Ureter (tissue), 1 donor: ENCODE measurements at regions not wholly inside any gene's neighbourhood (a gene's known extent, or its start where the extent isn't known, plus 50 kb on each side); places are given as distances from the start of the nearest gene placed in this dataset.
"Not testable (repeated sequence)": the region's sequence is repeated elsewhere in the genome, so short reads cannot be mapped to it uniquely, and the experiment has no call there.

ENCODE experiments used
- DNase-seq: peaks from one replicate; pipeline ENCODE4 v3.0.0-alpha.2; 2020; ENCODE audit warnings: low spot score
- donor health status: DM: yes; HTN: yes; CAD: no.

DNA sequence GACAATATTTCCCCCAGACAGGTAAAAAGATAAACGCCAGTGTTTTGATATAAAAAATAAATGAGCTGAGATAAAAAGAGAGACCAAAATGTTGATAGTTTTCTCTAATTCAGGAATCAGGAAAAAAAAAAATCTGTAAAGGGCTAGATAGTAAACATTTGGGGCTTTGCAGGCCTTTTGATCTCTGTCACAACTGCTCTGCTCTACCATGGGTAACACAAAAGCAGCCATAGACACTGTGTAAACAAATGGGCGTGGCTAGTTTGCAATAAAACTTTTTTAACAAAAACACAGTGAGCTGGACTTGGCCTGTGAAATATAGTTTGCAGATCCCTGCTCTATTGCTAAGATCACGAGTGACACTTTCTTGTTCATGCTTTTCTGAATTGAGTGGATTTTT, 219.1 kb upstream of the STXBP5 start:
- no peak for DNase-seq

DNA sequence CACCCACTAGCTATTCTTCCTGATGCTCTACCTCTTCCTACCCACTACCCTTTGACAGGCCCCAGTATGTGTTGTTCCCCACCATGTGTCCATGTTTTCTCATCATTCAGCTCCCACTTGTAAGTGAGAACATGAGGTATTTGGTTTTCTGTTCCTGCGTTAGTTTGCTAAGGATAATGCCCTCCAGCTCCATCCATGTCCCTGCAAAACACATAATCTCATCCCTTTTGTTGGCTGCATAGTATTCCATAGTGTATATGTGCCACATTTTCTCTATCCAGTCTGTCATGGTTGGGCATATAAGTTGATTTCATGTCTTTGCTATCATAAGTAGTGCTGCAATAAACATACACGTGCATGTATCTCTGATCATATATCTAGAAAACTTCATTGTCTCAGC, 218.3 kb upstream of the STXBP5 start:
- DNase-seq: no peak

DNA sequence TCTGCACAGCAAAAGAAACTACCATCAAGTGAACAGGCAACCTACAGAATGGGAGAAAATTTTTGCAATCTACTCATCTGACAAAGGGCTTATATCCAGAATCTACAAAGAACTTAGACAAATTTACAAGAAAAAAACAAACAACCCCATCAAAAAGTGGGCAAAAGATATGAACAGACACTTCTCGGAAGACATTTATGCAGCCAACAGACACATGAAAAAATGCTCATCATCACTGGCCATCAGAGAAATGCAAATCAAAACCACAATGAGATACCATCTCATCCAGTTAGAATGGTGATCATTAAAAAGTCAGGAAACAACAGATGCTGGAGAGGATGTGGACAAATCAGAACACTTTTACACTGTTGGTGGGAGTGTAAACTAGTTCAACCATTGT, 216.3 kb upstream of the STXBP5 start:
- not testable (repeated sequence) for DNase-seq

DNA sequence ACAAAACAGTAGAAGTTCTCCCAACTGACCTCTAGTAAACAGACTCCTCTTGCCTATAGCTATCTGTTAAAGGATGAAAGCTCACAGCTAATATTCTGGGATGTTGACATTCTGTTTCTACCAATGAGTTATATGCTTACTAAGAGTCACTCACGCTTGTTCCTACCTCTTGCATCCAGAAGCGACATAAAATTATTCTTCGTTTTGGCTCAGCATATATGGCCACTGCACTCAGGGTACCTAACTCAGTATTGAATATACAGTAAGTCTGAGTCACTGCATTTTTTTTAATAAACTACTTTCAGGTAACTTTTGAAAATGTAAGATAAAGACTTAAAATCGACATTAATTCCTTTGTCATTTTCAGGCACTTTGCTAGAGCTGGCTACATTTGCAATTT, 214.4 kb upstream of the STXBP5 start:
- no peak for DNase-seq

GRCh38 chr6:146990284-146990683, 213.9 kb upstream of the STXBP5 start:
- no peak for DNase-seq

- DNase-seq: no peak
These were observed 213.1 kb upstream of the STXBP5 start for GRCh38 chr6:146990821-146991798.

- DNase-seq: no peak
These were observed 207.2 kb upstream of the STXBP5 start for GRCh38 chr6:146997062-146997461.

- no peak for DNase-seq
These were observed 204.5 kb upstream of the STXBP5 start for GRCh38 chr6:146999766-147000165.

GRCh38 chr6:147000545-147001488, 203.4 kb upstream of the STXBP5 start:
- no peak for DNase-seq

DNA sequence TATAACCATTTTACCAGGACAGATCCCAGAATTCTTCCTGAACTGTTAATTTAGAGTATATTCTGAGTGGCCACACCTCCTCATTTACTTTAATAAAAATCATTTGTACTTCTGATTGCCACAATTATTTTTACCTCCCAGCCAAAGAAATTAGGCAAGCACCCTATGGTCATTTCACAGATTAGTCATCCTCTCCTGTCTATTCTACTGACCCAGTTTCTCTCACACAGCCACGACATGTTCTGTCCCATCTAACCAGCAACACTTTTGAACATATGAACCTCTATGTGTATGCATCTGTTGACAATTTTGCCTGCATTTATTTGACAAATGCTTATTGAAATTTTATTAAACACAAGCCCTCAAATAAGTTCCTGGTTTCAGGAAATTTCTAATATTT, 202.6 kb upstream of the STXBP5 start:
- DNase-seq: no peak

DNA sequence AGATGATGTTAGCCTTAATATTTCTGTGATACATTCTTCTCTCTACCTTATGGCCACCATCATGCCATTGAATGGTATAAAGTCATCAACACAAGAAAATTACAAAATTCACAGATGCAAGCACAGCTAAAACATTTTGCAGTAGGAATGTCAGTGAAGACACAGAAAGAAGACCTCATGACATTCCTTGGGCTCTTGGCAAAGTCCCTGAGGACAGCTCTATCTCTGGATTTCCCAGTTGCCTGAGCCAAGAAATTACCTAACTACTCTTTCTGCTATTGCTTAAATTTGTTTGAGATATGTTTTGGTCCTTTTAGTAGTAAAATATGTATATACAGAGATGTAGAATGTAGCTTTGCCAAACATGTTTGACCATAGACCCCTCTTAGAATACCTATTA, 201.0 kb upstream of the STXBP5 start:
- no peak for DNase-seq

- no peak for DNase-seq
These were observed 198.7 kb upstream of the STXBP5 start for GRCh38 chr6:147005499-147005898.

DNA sequence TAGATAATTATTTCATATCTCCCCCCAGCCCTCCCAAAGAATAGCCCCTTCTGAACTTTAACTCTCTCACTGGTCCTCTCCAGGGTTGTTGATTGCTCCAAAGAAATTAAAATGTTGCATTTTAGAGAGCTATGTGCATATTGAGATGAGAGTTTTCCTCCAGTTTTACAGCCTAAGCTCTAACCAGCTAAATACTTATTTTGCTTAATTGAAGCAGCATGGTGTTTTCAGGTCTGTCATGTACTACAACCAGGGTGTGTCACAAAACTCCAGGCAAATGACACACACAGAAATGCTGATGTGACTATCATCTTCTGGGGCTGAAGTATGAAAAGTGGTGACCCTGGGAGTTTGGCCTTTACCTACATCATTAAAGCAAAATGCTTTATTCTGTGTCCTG, 196.8 kb upstream of the STXBP5 start:
- no peak for DNase-seq

- no peak for DNase-seq
These were observed 194.9 kb upstream of the STXBP5 start for GRCh38 chr6:147009358-147009757.

- no peak for DNase-seq
These were observed 188.5 kb upstream of the STXBP5 start for GRCh38 chr6:147015674-147016073.

DNA sequence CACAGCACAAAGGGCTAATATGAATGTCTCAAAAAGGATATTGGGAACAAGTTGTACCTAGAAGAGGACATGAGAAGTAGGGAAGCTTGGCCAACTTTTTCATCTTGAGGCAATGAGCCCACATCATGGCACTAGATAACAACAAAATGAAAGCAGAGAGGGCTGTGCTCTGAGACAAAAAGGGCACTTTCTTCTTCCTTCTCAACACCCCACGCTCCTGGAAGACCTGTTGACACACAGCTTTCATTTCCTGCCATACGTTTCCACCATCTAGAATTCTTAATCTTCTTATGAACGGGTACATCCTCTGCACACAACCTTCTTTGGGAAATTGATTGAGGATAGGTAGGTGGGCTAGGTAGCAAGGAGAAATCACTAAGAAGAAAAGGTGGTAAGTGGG, 187.8 kb upstream of the STXBP5 start:
- no peak for DNase-seq

DNA sequence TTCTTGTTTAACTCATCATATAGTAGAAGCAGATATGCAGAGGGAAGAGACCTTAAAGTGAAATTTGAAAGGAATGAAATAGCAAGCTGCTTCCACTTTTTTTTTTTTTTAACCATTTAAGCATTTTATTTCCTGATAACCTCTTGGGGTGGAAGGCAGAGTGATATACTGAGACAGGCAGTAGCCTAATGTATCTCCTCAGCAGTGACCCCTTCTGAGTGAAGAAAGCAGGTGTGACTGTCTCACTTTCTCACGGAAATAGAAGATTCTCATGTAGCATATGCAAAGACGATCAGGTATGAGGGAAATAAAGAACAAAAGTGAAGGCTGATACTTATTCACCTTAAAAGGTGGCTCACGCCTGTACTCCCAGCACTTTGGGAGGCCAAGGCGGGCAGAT, 187.1 kb upstream of the STXBP5 start:
- DNase-seq: no peak

- DNase-seq: no peak
These were observed 185.2 kb upstream of the STXBP5 start for GRCh38 chr6:147019001-147019400.

GRCh38 chr6:147022041-147022440, 182.2 kb upstream of the STXBP5 start:
- DNase-seq: no peak

- no peak for DNase-seq
These were observed 181.1 kb upstream of the STXBP5 start for GRCh38 chr6:147023148-147023547.

DNA sequence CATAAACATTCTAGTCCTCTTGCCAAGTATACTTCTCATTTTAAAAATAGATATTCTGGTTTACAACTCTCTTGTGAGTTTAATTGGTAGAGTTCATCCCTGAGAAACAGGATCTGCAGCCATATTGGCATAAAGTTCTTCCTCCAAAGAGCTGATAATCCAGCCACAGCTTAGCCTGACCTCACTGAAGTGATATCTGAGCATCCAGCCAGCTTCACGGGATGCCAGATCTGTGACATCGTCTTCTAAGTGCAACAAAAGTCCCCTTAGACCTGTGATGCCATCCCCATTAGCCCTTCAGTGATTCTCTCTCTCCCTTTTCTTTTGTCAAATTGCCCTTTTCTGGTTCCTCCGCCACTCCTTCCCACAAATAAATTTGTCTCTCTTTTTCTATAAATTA, 180.6 kb upstream of the STXBP5 start:
- DNase-seq: no peak

DNA sequence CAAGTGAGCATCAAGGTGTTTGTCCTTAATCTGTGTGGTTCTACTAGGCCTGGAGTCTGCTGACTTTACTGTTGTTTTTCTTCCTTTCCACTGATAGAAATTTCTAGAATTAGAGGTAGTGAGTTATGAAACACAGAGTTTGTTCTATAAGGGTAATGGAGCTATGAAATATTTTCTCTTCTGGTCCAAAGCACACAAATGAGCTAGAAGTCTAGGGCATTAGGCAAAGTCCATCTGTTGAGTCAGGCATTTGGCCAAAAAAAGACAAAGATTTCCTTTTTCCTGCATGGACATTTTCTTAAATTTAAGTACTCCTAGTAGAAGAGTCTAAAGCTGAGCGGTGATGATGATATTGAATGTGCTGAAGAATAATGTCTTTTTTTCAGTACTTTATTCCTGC, 174.3 kb upstream of the STXBP5 start:
- no peak for DNase-seq

GRCh38 chr6:147033267-147033666, 170.9 kb upstream of the STXBP5 start:
- no peak for DNase-seq
